Non-pigmented ciliary epithelial cell (primary cell): ENCODE measurements at regions not wholly inside any gene's neighbourhood (a gene's known extent, or its start where the extent isn't known, plus 50 kb on each side); places are given as distances from the start of the nearest gene placed in this dataset.
A peak's percentile ranks its signal among the peaks of the same experiment; 100 is the strongest.

Experiments
- DNase-seq: peaks from one replicate; pipeline ENCODE4 v3.0.0-alpha.2; 2010; ENCODE audit warnings: low read depth

DNA sequence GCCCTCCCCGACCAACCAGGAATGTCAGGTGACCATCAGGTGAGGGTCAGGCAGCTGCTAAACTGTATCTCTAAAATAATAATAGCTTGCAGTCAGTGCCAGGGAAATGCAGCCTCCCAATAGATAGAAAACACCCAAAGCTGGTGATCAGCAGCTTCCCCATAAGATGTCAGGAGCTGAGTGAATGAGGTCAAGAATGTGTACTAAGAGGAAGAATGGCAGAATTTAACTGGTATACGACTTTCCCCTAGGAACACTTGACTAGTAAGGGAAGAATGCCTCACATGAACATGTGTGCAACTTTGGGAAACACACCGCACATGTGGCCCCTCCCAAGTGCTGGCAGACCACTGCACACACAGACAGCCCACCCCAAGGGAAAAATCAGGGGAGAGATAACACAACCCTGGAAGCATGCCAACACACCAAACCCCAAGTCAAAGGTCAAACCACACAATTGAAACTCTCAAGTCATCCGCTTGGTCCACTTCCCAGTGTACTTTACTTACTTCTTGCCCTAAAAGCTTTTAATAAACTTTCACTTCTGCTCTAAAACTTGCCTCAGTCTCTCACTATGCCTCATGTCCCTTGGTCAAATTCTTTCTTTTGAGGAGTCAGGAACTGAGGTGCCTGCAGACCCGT, 806.5 kb downstream of the OTOL1 start:
- no peak for DNase-seq

GRCh38 chr3:162317046-162317445, 820.4 kb downstream of the OTOL1 start:
- DNase-seq, result no peak

GRCh38 chr3:162328649-162329048, 832.0 kb downstream of the OTOL1 start:
- no peak for DNase-seq

- no peak for DNase-seq
Observed at GRCh38 chr3:162329514-162329913, 832.9 kb downstream of the OTOL1 start.

DNA sequence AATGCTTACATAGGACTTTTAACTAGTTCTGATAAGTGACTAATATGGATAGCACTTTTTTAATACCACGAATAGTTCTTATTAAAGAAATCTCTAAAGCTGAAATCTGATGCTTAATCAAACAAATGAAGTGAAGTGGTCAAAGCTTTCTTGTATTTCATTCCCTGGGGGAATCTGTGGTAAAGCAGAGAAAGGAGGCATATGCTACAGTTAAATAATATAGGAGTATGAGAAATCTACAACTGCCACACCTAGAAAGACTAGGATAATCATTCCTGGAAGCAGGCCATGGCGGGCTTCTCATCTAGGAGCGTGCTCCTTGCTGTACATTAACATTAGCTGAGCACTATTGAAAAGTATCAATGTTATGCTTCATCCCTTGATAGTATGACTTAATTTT, 835.7 kb downstream of the OTOL1 start:
- no peak for DNase-seq

DNA sequence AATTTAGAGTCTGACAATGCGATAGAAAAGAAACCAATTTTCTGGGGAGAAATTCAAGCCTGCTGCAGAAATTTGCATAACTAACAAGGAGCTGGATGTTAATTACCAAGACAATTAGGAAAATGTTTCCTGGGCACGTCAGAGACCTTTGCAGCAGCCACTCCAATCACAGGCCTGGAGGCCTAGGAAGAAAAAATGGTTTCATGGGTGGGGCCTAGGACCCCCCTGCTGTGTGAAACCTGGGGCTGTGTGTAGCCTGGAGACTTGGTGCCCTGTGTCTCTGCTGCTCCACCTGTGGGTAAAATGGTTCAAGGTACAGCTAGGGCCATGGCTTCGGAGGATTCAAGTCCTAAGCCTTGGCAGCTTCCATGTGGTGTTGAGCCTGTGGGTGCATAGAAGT, 837.9 kb downstream of the OTOL1 start:
- no peak for DNase-seq

DNA sequence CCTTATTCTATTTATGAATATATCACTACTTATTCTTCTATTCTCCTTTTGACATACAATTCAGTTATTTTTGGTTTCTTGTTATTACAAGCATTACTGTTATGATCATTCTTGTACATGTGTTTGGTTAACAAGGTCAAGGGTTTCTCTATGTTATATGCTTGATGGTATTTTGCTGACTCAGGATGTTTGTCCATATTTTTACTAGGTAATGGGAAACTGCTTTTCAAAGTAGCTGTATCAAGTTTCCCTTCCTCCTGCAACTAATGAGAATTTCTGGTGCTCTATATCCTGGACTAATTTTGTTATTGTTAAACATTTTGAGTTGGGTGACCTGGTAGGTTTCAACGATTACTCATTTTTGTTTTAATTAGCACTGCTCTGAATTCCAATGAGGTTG, 841.0 kb downstream of the OTOL1 start:
- DNase-seq, result no peak

DNA sequence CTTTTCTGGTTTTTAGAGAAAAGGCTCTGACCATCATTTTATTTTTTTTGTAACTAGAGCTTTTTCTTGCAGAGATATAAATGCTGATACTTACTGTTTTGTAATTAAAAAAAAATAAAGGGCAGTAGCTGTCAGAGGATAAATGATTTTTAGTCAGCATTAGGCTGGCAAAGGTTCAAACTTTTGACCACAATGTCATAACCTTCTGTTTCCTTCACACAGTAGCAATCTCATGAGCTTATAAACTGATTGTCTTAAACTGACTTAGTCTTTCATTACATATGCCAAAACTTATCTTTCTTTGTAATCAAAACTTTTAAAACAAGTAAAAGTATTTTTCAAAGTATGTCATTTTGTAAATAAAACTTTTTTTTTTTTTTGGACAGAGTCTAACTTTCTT, 841.9 kb downstream of the OTOL1 start:
- DNase-seq, result no peak

- no peak for DNase-seq
Observed at GRCh38 chr3:162348912-162349311, 852.3 kb downstream of the OTOL1 start.

DNA sequence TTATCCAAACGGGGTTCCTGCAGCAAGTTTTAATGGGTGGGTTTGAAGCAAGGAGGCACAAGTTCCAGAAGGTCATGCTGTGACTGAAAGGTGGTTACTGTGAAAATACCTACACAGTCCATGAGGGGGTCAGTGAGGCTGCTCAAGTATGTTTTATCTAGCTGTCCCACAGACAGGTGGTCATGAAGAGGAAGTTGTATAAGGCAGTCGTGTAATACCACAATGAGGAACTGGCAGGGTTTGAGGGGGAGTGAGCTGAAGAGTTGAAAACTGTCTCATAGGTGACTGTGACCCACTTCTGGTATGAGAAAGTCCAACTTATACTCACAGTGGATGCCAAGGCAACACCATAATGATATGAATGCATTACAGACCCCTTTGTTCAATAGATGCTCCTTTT, 856.8 kb downstream of the OTOL1 start:
- DNase-seq, result no peak

DNA sequence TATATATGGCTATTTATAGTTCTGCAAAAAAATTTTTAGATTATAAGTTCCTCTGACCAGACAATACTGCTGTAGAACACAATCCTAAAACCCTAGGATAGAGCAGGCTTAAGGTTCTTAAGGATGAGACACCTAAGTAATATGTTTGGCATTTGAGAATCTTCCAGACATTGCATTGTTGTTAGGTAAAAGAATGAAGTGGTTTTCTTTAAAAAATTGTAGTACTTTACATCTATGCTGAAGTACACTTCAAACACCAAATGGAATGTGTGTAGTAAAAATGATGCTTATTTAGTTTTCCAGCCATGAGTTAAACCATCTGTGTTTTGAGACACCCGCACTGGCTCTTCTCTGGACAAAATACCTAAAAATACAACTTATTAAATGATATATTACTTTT, 857.7 kb downstream of the OTOL1 start:
- peak; percentile 44 for DNase-seq

DNA sequence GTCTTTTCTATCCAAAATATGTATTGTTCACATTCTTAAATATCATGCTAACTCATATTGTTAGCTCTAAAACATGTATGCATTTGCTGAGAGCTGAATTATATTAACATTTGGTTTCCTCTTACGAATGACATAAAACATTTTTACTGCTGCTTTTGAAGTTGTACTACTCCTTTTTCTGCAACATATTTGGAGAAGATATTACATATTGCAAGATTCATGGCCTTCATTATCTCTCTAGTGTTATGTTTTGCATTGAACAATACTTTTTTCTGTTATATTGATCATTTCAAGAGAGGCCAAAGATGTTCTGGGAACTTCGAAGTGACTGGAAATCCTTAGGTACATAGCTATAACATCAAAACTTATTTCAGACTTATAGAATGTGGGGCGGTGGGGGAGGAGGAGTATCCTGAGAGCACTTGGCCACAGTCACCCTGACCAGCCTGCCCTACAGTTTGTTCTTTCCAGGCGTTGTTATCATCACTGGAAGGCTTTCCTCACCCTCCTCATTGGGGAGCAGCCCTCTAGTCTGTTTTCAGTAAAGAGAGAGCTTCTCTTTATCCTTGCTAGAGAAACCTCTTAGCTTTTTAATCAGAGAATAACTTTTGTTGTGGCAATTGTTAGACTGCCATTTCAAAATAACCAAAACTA, 868.6 kb downstream of the OTOL1 start:
- no peak for DNase-seq

DNA sequence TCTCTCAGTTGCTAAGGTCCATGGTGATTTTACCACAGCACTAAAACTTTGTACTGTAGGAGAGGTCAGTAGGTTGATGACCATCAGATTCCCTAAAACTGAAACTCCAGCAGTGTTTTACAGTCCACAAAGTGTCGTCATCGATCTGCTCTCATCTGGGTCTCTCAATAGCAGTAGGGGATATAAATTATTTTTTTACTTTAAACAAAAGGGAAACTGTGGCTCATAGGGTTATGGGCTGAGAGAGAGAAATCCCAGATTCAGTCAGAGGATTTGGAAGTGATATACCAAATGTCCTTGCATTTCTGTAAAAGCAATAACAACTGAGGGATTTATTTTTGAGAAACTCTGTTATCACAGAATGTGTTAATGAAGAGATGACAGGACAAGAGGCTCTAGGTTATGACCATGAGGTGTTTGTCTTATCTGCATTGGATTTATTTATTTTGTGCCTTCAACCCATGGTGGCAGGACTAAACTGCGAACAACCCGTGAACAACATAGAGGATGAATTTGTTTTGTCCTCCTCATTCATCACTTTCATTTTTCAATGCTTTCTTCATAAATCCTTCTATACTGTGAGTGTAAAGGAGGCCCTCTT, 869.7 kb downstream of the OTOL1 start:
- DNase-seq, result no peak

DNA sequence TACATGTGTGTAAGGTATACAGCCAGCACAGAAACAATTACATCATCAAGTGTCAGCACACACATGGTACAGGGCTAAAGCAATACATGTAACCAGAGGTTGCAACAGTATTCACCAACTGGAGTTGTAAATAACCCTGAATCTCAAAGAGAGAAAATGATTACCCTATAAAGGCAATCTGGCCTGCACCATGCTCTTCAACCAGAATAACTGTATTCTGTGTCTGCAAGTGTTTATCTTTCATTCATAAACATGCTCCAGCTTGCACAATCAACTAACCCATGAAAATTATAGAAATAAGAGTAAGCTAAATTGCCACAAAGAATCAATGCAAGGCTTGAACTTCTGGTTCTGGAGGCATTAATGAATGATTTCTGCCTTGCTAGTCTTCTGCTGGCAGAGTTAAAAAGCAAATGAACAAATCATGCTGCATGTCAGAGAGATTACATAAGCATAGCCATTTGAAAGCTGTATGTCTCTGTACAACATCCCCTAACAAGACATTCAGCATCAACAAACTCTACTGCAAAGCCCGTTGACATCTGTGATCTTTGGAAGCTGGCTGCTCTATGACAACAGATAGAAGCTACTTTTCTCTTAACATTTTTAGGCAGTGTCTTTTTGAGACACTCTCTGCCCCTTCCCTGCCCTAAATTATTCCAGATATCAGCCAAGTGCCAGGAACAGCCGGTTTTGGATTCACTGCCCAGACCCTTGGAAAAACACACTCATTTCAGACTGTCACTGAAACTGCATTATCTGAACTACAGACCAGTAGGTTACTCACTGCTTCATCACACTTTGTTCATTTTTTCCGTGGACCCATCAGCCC, 871.0 kb downstream of the OTOL1 start:
- no peak for DNase-seq

GRCh38 chr3:162368417-162368816, 871.8 kb downstream of the OTOL1 start:
- no peak for DNase-seq

DNA sequence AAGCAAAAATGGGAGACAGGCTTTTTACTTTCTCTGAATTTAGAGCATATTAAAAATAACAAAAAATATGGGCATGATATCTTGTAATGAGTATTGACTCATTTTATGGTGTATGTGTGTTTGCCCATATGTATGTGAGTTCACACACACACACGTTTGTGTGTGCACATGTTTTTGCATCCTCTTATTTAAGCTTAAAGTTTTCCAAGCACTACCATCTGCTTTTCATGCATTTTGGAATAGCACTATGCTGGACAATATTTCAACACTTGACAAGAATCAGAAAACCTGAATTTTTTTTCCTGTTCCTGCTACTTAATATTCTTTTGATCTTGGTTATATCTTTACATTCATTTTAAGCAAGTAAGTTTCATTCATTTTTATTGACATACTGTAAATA, 872.7 kb downstream of the OTOL1 start:
- no peak for DNase-seq

DNA sequence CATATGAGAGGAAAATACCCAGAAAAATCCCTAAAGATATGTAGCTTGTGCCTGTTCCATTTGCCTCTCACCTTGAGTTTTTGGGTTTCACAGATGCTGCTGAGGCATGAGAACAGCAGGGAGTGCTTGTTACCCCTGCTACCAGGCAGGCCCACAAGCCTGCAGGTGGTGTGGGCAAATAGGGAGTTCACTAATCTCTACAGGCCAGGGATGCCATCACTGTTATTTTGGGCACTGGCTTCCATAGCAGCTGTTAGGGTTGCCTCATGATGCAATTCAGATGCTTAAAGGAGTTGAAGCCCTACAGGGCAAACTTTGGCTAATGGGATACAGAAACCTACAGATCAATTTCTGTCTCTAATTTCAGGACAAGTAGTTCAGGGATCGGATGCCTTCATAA, 873.5 kb downstream of the OTOL1 start:
- no peak for DNase-seq

- no peak for DNase-seq
Observed at GRCh38 chr3:162376761-162377160, 880.2 kb downstream of the OTOL1 start.

- no peak for DNase-seq
Observed at GRCh38 chr3:162377608-162378007, 881.0 kb downstream of the OTOL1 start.

- DNase-seq, result no peak
Observed at GRCh38 chr3:162385387-162385786, 888.8 kb downstream of the OTOL1 start.

GRCh38 chr3:162390891-162391290, 894.3 kb downstream of the OTOL1 start:
- DNase-seq, result peak; percentile 72

GRCh38 chr3:162391301-162391700, 894.7 kb downstream of the OTOL1 start:
- peak; percentile 40 for DNase-seq

DNA sequence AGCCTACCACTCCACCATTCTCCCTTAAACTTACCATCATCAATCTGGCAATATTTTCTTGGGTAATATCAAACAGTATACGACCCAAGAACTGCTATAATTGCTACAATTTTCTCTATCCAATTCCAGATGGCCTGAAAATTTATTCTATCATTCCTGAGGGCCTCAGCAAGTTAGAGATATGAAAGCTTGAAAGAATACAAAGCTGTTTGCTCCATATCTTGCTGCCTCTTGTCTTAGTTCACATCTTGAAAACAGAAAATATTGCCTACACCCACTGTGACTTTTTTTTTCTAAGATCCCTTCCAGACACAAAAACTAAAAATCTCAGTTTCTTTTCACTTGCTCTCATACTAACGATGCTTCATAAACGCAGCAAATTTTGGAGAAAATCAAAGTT, 898.9 kb downstream of the OTOL1 start:
- DNase-seq, result no peak
